ENCODE measurements at regions not wholly inside any gene's neighbourhood (a gene's known extent, or its start where the extent isn't known, plus 50 kb on each side); places are given as distances from the start of the nearest gene placed in this dataset.

DNA sequence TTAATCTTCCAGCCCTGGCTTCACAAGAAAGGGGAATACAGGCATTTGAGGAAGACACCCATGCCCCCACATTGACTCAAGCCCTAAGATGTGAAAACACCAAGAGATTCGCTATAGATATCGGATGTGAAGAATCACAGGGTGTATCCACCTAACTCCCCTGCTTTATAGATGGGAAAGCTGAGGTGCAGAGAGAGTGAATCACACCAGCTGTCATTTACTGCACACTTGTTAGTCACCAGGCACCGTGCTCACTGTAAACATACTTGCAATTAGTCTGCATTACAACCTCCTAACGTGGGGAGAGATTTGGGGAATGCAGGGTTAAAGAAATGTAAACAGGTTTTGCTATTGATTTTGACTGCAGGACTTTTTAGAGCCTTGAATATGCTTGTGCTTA lies 325.5 kb downstream of the C16orf95 start:
- Histone ChIP-seq H3K4me2 (ENCODE audit: insufficient read depth, low read length) (no peak overlapping the region), H4K20me1 (ENCODE audit: insufficient read depth, low read length) (no peaks in the 10 kb centered on the region; the same call in 1 of the 2 replicates), H3K79me2 (ENCODE audit: insufficient read depth, low read length) (no peaks in the 10 kb centered on the region), H3K9ac (ENCODE audit: low read depth, low read length) (no peak overlapping the region), H3K4me1 (ENCODE audit: insufficient read depth, low read length) (no peaks in the 10 kb centered on the region), H3K36me3 (ENCODE audit: insufficient read depth, low read length) (no peaks in the 10 kb centered on the region), H3K4me3 (ENCODE audit: low read depth in 1 of 2, low read length in 2 of 2) (no peak overlapping the region), H3K27ac (ENCODE audit: low read length) (no peak overlapping the region), H3K9me3 (ENCODE audit: insufficient read depth, low read length, severe bottlenecking) (no peaks in the 10 kb centered on the region), H3K27me3 (ENCODE audit: insufficient read depth, low read length, poor library complexity) (no peaks in the 10 kb centered on the region), H2AFZ (ENCODE audit: low read depth, low read length) (no peak overlapping the region)
- TF ChIP-seq EZH2 (IDR thresholded peaks at IDR 0.05; ENCODE audit: borderline replicate concordance, low read depth, low read length, severe bottlenecking), result no peak
- TF ChIP-seq, protein P1, sequence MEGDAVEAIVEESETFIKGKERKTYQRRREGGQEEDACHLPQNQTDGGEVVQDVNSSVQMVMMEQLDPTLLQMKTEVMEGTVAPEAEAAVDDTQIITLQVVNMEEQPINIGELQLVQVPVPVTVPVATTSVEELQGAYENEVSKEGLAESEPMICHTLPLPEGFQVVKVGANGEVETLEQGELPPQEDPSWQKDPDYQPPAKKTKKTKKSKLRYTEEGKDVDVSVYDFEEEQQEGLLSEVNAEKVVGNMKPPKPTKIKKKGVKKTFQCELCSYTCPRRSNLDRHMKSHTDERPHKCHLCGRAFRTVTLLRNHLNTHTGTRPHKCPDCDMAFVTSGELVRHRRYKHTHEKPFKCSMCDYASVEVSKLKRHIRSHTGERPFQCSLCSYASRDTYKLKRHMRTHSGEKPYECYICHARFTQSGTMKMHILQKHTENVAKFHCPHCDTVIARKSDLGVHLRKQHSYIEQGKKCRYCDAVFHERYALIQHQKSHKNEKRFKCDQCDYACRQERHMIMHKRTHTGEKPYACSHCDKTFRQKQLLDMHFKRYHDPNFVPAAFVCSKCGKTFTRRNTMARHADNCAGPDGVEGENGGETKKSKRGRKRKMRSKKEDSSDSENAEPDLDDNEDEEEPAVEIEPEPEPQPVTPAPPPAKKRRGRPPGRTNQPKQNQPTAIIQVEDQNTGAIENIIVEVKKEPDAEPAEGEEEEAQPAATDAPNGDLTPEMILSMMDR (IDR thresholded peaks at IDR 0.05; ENCODE audit: borderline replicate concordance, extremely low read depth, low read length, poor library complexity, severe bottlenecking), result no peak
- DNase-seq (no peak), ATAC-seq (ENCODE audit: insufficient read depth, low read depth) (no peak)

DNA sequence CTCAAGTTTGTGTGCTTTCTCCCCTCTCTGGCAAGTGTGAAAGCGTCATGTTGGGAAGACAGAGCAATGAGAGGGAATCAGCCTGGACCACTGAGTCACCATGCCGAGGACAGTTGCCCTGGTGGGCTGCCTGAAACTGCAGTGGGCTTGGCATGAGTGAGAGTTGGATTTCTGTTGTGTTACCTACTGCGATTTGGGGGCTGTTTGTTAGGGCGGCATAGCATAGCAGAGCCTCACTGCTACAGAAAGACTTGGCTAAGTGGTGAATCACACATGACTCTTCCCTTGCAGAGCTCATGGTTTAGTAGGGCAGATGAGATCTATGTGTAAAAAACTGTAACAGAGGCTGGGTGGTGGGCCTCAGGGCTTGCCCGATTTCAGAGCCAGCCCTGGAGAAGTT lies 324.6 kb downstream of the C16orf95 start:
- H3K27ac ChIP-seq (ENCODE audit: low read length), result no peak overlapping the region
- no peak overlapping the region for H3K4me3 ChIP-seq (ENCODE audit: low read depth in 1 of 2, low read length in 2 of 2)
- H4K20me1 ChIP-seq (ENCODE audit: insufficient read depth, low read length), result no peaks in the 10 kb centered on the region; the same call in 1 of the 2 replicates
- TF ChIP-seq, protein P1 (IDR thresholded peaks at IDR 0.05; ENCODE audit: borderline replicate concordance, extremely low read depth, low read length, poor library complexity, severe bottlenecking), result no peak
- TF ChIP-seq EZH2 (IDR thresholded peaks at IDR 0.05; ENCODE audit: borderline replicate concordance, low read depth, low read length, severe bottlenecking), result no peak
- no peaks in the 10 kb centered on the region for H3K9me3 ChIP-seq (ENCODE audit: insufficient read depth, low read length, severe bottlenecking)
- no peak overlapping the region for H2AFZ ChIP-seq (ENCODE audit: low read depth, low read length)
- no peak overlapping the region for H3K9ac ChIP-seq (ENCODE audit: low read depth, low read length)
- DNase-seq (no peak), ATAC-seq (ENCODE audit: insufficient read depth, low read depth) (no peak)
- no peaks in the 10 kb centered on the region for H3K79me2 ChIP-seq (ENCODE audit: insufficient read depth, low read length)
- no peaks in the 10 kb centered on the region for H3K36me3 ChIP-seq (ENCODE audit: insufficient read depth, low read length)
- H3K27me3 ChIP-seq (ENCODE audit: insufficient read depth, low read length, poor library complexity), result no peaks in the 10 kb centered on the region
- H3K4me2 ChIP-seq (ENCODE audit: insufficient read depth, low read length), result no peak overlapping the region
- H3K4me1 ChIP-seq (ENCODE audit: insufficient read depth, low read length), result no peaks in the 10 kb centered on the region

DNA sequence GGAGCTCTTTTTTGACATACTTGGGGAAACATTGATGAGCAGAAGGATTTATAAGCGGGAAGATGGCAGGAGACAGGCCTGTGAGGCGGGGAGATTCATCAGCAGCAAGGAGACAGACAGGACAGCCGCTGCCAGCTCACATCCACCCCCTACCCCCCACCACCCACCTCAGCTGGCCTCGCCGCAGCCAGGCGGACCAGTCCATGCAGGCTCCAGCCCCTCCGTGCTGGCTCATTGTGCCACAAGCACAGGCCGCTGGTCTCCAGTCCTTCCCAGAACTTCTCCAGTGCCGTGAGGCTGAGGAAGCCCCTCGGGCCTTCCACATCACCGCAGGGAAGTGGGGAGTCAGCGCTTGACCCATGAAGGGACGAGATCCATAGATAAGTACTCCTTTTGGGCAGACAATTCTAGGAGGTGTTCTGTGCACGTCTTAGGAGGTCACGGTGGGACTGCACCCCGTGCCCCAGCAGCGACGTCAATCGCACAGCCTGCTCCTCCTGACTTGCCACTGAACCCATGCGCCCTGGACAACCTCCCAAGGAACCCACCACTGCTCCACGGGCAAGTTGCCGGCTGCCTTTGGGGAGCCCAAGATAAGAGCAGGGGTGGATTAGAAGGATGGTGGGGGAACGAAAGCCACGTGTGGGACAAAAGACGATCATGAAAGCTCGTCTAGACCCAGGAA lies 323.6 kb downstream of the C16orf95 start:
- no peak overlapping the region for H3K27ac ChIP-seq (ENCODE audit: low read length)

More for the DNA sequence above, 323.6 kb downstream of the C16orf95 start:
- no peaks in the 10 kb centered on the region for H3K4me1 ChIP-seq (ENCODE audit: insufficient read depth, low read length)
- H3K9ac ChIP-seq (ENCODE audit: low read depth, low read length), result no peak overlapping the region
- H3K4me3 ChIP-seq (ENCODE audit: low read depth in 1 of 2, low read length in 2 of 2), result no peak overlapping the region
- H3K9me3 ChIP-seq (ENCODE audit: insufficient read depth, low read length, severe bottlenecking), result no peaks in the 10 kb centered on the region
- no peak overlapping the region for H2AFZ ChIP-seq (ENCODE audit: low read depth, low read length)
- H3K27me3 ChIP-seq (ENCODE audit: insufficient read depth, low read length, poor library complexity), result no peaks in the 10 kb centered on the region
- no peaks in the 10 kb centered on the region for H3K36me3 ChIP-seq (ENCODE audit: insufficient read depth, low read length)
- H4K20me1 ChIP-seq (ENCODE audit: insufficient read depth, low read length), result no peaks in the 10 kb centered on the region; the same call in 1 of the 2 replicates
- DNase-seq (no peak), ATAC-seq (ENCODE audit: insufficient read depth, low read depth) (no peak)
- H3K4me2 ChIP-seq (ENCODE audit: insufficient read depth, low read length), result no peak overlapping the region
- no peak for TF ChIP-seq EZH2 (IDR thresholded peaks at IDR 0.05; ENCODE audit: borderline replicate concordance, low read depth, low read length, severe bottlenecking)
- TF ChIP-seq, protein P1 (IDR thresholded peaks at IDR 0.05; ENCODE audit: borderline replicate concordance, extremely low read depth, low read length, poor library complexity, severe bottlenecking), result no peak
- H3K79me2 ChIP-seq (ENCODE audit: insufficient read depth, low read length), result no peaks in the 10 kb centered on the region
